Endothelial cell of umbilical vein (primary cell): ENCODE measurements at regions not wholly inside any gene's neighbourhood (a gene's known extent, or its start where the extent isn't known, plus 50 kb on each side); places are given as distances from the start of the nearest gene placed in this dataset.

Source experiments
- BruUV-seq: library from RNA; stranded (reverse); fragments of 400-500 nt; replicated peaks from 2 replicates; lab custom pipeline; 2021; lab: Mats Ljungman, UMichigan
- CTCF ChIA-PET: fragments of 300-600, 350-600 bp; sonication (Branson Sonifier 250); formaldehyde crosslinking; loops from one replicate; lab custom pipeline; 2021; ENCODE audit warnings: antibody characterized with exemption, inconsistent platforms; lab: Charles Lee
- POLR2A ChIA-PET: fragments of 300-600, 350-600 bp; sonication (Branson Sonifier 250); formaldehyde crosslinking; loops from one replicate; lab custom pipeline; 2021; ENCODE audit warnings: antibody characterized with exemption, inconsistent platforms; lab: Charles Lee
- DNase-seq: peaks from one replicate; pipeline ENCODE4 v3.0.0-alpha.2; 2011; ENCODE audit warnings: low read depth, low spot score
- FAIRE-seq: peaks from 2 replicates; lab custom pipeline; 2011; peaks lifted over from hg19 to GRCh38; lab: Jason Lieb, UNC
- H2AFZ ChIP-seq: 2 replicates; pipeline ENCODE4 v1.6.0; 2012; ENCODE audit warnings: low read depth, low read length, control low read depth, inconsistent platforms
- H3K27ac ChIP-seq: 2 replicates; pipeline ENCODE4 v1.5.1; 2011; ENCODE audit warnings: low read depth, mild to moderate bottlenecking, control low read depth, low read length, moderate library complexity; ENCODE audit not compliant: insufficient read depth
- H3K27me3 ChIP-seq, 2 experiments: 2 replicates each; pipeline versions ENCODE4 v1.6.0 to v1.6.1; 2011; ENCODE audit warnings: low read length in 2 of 2, mixed read lengths in 1 of 2; ENCODE audit not compliant: control insufficient read depth in 2 of 2, insufficient read depth in 2 of 2
- H3K36me3 ChIP-seq, 2 experiments: 2 replicates in 1 of 2; 3 replicates in 1 of 2; pipeline ENCODE4 v1.5.1; 2011; ENCODE audit warnings: low read length in 2 of 2, mild to moderate bottlenecking in 1 of 2, moderate library complexity in 1 of 2; ENCODE audit not compliant: control insufficient read depth in 2 of 2, insufficient read depth in 2 of 2; ENCODE audit errors: extremely low read depth in 1 of 2
- H3K4me1 ChIP-seq: 3 replicates; pipeline ENCODE4 v1.5.1; 2011; ENCODE audit warnings: mild to moderate bottlenecking, low read length; ENCODE audit not compliant: control insufficient read depth, insufficient read depth; ENCODE audit errors: extremely low read depth
- H3K4me2 ChIP-seq: 2 replicates; pipeline ENCODE4 v1.6.1; 2011; ENCODE audit warnings: low read length, control low read depth, mixed read lengths; ENCODE audit not compliant: insufficient read depth
- H3K4me3 ChIP-seq, 3 experiments: fragments of 200-600 bp in 1 of 3; sonication (generic), shearing (Covaris generic) in 1 of 3; replicated peaks in 1 of 3; 2 replicates each; pipeline ENCODE4 v1.5.1; 2011 to 2016; ENCODE audit warnings: control low read depth in 3 of 3, low read length in 3 of 3, mild to moderate bottlenecking in 2 of 3, inconsistent platforms in 1 of 3, low read depth in 1 of 3, moderate library complexity in 1 of 3; ENCODE audit not compliant: insufficient read depth in 1 of 3
- H3K79me2 ChIP-seq: 2 replicates; pipeline ENCODE4 v1.6.0; 2012; ENCODE audit warnings: low read length, inconsistent platforms; ENCODE audit not compliant: control insufficient read depth, insufficient read depth
- H3K9ac ChIP-seq: replicated peaks from 2 replicates; pipeline ENCODE3; 2011; ENCODE audit warnings: low read length, control low read depth; ENCODE audit not compliant: insufficient read depth; ENCODE audit errors: extremely low read depth
- H3K9me1 ChIP-seq: replicated peaks from 3 replicates; pipeline ENCODE4 v1.6.0; 2011; ENCODE audit warnings: mild to moderate bottlenecking, low read length; ENCODE audit not compliant: control insufficient read depth, insufficient read depth; ENCODE audit errors: extremely low read depth
- H3K9me3 ChIP-seq: replicated peaks from 2 replicates; pipeline ENCODE4 v1.5.1; 2012; ENCODE audit warnings: low read length, inconsistent platforms; ENCODE audit not compliant: control insufficient read depth, insufficient read depth
- H4K20me1 ChIP-seq: replicated peaks from 2 replicates; pipeline ENCODE3; 2011; ENCODE audit warnings: mild to moderate bottlenecking, low read length; ENCODE audit not compliant: control insufficient read depth, insufficient read depth; ENCODE audit errors: extremely low read depth
- EZH2 ChIP-seq: IDR thresholded peaks from 2 replicates; pipeline ENCODE4 v1.6.1; 2012; ENCODE audit warnings: borderline replicate concordance, low read depth, mild to moderate bottlenecking, moderate library complexity, low read length, inconsistent platforms; ENCODE audit not compliant: severe bottlenecking
- FOS ChIP-seq: IDR thresholded peaks from 2 replicates; pipeline ENCODE4 v1.6.1; 2011; ENCODE audit warnings: mild to moderate bottlenecking, low read length, moderate library complexity, borderline replicate concordance; ENCODE audit not compliant: insufficient read depth
- GATA2 ChIP-seq: IDR thresholded peaks from 2 replicates; pipeline ENCODE4 v1.7.0; 2011; ENCODE audit warnings: low read depth, mild to moderate bottlenecking, moderate library complexity, mixed read lengths, low read length; ENCODE audit not compliant: insufficient read length, insufficient read depth
- JUN ChIP-seq: IDR thresholded peaks from 2 replicates; pipeline ENCODE4 v1.6.1; 2011; ENCODE audit warnings: borderline replicate concordance, low read depth; ENCODE audit not compliant: insufficient read length, insufficient read depth
- MYC ChIP-seq: IDR thresholded peaks from one replicate; pipeline ENCODE4 v1.6.1; 2011; ENCODE audit warnings: mild to moderate bottlenecking, low read depth, low read length
- POLR2A ChIP-seq: IDR thresholded peaks from 2 replicates; pipeline ENCODE4 v1.6.1; 2012; ENCODE audit warnings: low read depth, mild to moderate bottlenecking, control low read depth, low read length
- POLR2AphosphoS5 ChIP-seq: IDR thresholded peaks from 2 replicates; pipeline ENCODE4 v1.6.1; 2012; ENCODE audit warnings: low read depth, mild to moderate bottlenecking, control low read depth, low read length, moderate library complexity; ENCODE audit not compliant: insufficient read depth
- dilution Hi-C: fragments of 300-500 bp; cut with MboI; formaldehyde crosslinking; loops from one replicate; pipeline ENCODE4 v1.15.0; 2019; ENCODE audit warnings: low sequenced_read_pairs; ENCODE audit not compliant: extremely low pct_ligation_motif_present
- intact Hi-C: fragments of 100-400 bp; cut with micrococcal nuclease; formaldehyde crosslinking; loops from one replicate; pipeline ENCODE4 v1.10.0; 2022
- TF ChIP-seq, protein P1 (sequence below), 2 donors: IDR thresholded peaks; 1 replicate in 1 of 2; 2 replicates in 1 of 2; pipeline ENCODE4 v1.5.1; 2011; ENCODE audit warnings: low read length in 2 of 2, mild to moderate bottlenecking in 2 of 2, moderate library complexity in 2 of 2, control low read depth in 1 of 2, inconsistent platforms in 1 of 2, low read depth in 1 of 2; ENCODE audit not compliant: insufficient read depth in 1 of 2; ENCODE audit errors: extremely low read depth in 1 of 2
- TF ChIP-seq, protein P2 (sequence below): IDR thresholded peaks from 2 replicates; pipeline ENCODE4 v1.6.1; 2011; ENCODE audit not compliant: insufficient read depth, insufficient read length

GRCh38 chr16:61544165-61544564, 492.1 kb downstream of the CDH8 start:
- Histone ChIP-seq H4K20me1 (no peaks in the 10 kb centered on the region), H3K9me3 (peaks cover 1% of the 10 kb centered on the region), H3K27ac (no peak overlapping the region), H3K9me1 (no peaks in the 10 kb centered on the region), H3K9ac (no peak overlapping the region), H3K4me2 (no peak overlapping the region), H3K36me3 (no peaks in the 10 kb centered on the region), H3K4me3 (no peak overlapping the region), H2AFZ (no peak overlapping the region), H3K27me3 (no peaks in the 10 kb centered on the region), H3K4me1 (no peaks in the 10 kb centered on the region), H3K79me2 (no peaks in the 10 kb centered on the region)
- CTCF ChIA-PET, result no interaction called here
- intact Hi-C loops (no loop called here), dilution Hi-C loops (no loop called here)
- DNase-seq (no peak), FAIRE-seq (no peak)
- BruUV-seq, result no TSS peak
- TF ChIP-seq POLR2AphosphoS5 (no peak), EZH2 (no peak), POLR2A (no peak)
- POLR2A ChIA-PET, result no interaction called here

GRCh38 chr16:61540216-61540615, 496.0 kb downstream of the CDH8 start:
- Histone ChIP-seq H3K9ac (no peak overlapping the region), H3K36me3 (no peaks in the 10 kb centered on the region), H3K4me2 (no peak overlapping the region), H3K9me3 (peaks cover 3% of the 10 kb centered on the region), H3K27ac (no peak overlapping the region), H3K79me2 (no peaks in the 10 kb centered on the region), H3K4me3 (no peak overlapping the region), H3K4me1 (no peaks in the 10 kb centered on the region), H4K20me1 (no peaks in the 10 kb centered on the region), H3K9me1 (no peaks in the 10 kb centered on the region), H3K27me3 (no peaks in the 10 kb centered on the region), H2AFZ (no peak overlapping the region)
- intact Hi-C loops (no loop called here), dilution Hi-C loops (no loop called here)
- TF ChIP-seq POLR2AphosphoS5 (no peak), JUN (no peak), GATA2 (no peak), MYC (no peak), FOS (no peak), EZH2 (no peak), POLR2A (no peak)
- TF ChIP-seq, protein P1, sequence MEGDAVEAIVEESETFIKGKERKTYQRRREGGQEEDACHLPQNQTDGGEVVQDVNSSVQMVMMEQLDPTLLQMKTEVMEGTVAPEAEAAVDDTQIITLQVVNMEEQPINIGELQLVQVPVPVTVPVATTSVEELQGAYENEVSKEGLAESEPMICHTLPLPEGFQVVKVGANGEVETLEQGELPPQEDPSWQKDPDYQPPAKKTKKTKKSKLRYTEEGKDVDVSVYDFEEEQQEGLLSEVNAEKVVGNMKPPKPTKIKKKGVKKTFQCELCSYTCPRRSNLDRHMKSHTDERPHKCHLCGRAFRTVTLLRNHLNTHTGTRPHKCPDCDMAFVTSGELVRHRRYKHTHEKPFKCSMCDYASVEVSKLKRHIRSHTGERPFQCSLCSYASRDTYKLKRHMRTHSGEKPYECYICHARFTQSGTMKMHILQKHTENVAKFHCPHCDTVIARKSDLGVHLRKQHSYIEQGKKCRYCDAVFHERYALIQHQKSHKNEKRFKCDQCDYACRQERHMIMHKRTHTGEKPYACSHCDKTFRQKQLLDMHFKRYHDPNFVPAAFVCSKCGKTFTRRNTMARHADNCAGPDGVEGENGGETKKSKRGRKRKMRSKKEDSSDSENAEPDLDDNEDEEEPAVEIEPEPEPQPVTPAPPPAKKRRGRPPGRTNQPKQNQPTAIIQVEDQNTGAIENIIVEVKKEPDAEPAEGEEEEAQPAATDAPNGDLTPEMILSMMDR (IDR thresholded peaks at IDR 0.05; ENCODE audit: extremely low read depth in 1 of 2, insufficient read depth in 1 of 2, low read depth in 1 of 2, low read length in 2 of 2), result no peak
- TF ChIP-seq, protein P2, sequence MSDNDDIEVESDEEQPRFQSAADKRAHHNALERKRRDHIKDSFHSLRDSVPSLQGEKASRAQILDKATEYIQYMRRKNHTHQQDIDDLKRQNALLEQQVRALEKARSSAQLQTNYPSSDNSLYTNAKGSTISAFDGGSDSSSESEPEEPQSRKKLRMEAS, result no peak
- ChIA-PET POLR2A (no interaction called here), CTCF (no interaction called here)
- BruUV-seq, result no TSS peak
- DNase-seq (no peak), FAIRE-seq (no peak)
